ENCODE measurements at regions not wholly inside any gene's neighbourhood (a gene's known extent, or its start where the extent isn't known, plus 50 kb on each side); places are given as distances from the start of the nearest gene placed in this dataset.
"Not testable (repeated sequence)": the region's sequence is repeated elsewhere in the genome, so short reads cannot be mapped to it uniquely, and the experiment has no call there.

DNA sequence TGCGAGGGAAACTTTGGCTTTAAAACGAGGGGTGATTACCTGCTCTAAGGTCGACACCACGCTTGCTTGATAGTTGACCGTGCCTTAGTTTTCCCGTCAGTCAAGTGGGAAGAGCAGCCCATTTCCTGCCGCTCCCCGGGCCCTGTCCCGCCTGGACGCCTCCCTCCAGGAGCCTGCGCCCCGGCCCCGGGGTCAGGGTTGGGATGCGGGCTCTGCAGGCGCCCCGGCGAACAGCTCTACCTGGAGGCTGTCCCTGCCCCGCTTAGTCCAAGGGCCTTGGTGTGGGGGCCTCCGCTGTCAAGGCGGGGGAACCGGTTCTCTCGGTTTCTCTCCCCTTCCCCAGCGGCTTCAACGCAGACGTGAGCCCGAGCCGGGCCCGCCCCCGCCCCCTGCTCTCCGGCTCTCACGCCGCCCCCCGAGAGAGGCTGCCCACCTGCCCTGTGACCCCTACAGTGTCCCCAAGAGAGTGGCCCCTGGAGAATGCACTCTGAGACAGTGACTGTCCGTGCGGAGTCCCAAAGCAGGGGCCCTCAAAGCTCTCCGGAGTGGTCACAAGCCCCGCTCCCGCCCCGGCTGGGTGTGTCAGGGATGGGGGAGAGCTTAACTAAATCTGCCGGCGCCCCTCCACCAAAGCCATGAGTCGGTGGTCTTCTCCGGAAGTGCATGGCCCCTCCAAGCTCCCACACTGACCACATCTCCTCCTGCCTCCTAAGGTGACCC, 117.4 kb upstream of the SMURF2 start:
- peaks cover 20% of the 10 kb centered on the region for H3K27me3 Mint-ChIP-seq
- H3K9me3 Mint-ChIP-seq: no peaks in the 10 kb centered on the region
- no peak for DNase-seq
- no peaks in the 10 kb centered on the region for H3K36me3 Mint-ChIP-seq
- H3K27ac Mint-ChIP-seq: no peak overlapping the region
- H3K4me3 Mint-ChIP-seq: peak overlapping the region; percentile 22
- peaks cover 31% of the 10 kb centered on the region for H3K4me1 Mint-ChIP-seq

DNA sequence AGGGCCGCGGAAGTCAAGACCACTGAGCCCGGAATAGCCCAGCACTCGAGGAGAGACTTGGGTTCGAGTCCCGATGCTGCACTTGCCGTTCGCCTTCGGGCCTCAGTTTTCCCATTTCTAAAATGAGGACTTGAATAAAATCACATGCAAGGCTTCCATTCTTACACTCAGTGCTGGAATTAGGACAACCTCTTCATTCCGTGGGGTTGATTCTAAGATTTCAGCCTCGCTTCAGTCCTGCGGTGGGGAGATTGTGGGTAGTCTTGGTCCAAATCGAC, 116.9 kb upstream of the SMURF2 start:
- not testable (repeated sequence) for DNase-seq, H3K9me3 Mint-ChIP-seq, H3K27ac Mint-ChIP-seq, H3K36me3 Mint-ChIP-seq
- H3K27me3 Mint-ChIP-seq: peaks cover 20% of the 10 kb centered on the region
- peaks cover 31% of the 10 kb centered on the region for H3K4me1 Mint-ChIP-seq
- H3K4me3 Mint-ChIP-seq: peak overlapping the region; percentile 37

- Mint-ChIP-seq H3K4me1 (peaks cover 31% of the 10 kb centered on the region), H3K27ac (no peak overlapping the region), H3K36me3 (no peaks in the 10 kb centered on the region), H3K27me3 (peaks cover 20% of the 10 kb centered on the region), H3K4me3 (peak overlapping the region; percentile 48), H3K9me3 (no peaks in the 10 kb centered on the region)
- peak; percentile 57 for DNase-seq
Measured at GRCh38 chr17:64778240-64779097, 116.4 kb upstream of the SMURF2 start.

DNA sequence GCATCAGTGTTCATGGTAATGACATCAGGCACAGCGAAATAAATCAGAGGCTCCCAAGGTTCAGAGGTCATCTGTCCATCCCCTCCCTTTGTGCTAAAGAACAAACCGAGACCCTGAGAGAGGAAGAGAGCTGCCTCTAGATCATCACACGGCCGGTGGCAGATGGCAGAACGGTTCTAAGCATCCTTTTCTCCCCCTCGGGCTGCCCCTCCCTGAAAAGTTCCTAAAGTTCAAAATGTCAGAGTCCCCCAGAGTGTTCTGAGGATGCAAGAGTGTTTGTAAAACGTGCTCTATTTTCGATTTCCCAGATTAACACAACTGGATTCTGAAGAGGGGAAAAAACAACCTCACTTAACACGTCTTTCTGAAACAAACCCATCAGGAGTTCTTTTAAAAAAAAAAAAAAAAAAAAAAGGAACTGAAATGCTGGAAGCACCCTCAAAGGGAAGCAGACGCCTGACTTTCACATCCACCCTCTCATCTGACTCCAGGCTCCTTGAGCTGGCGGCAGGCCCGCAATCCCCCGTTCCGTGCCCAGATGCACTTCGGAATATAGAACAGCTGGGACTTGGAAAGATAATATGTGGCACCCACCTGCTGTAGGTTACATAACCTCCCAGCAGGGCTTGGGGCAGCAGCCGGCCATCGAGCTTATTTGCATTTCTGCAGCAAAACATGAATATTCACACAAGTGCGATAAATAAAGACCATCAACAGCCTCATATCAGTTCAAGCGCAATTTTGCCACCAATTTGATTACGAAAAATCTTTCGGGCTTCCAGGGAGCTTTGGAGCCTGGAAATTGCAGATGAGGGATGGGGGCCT, 115.5 kb upstream of the SMURF2 start:
- Mint-ChIP-seq H3K4me3 (peak overlapping the region; percentile 29), H3K9me3 (no peaks in the 10 kb centered on the region), H3K27ac (no peak overlapping the region), H3K4me1 (peaks cover 24% of the 10 kb centered on the region), H3K36me3 (no peaks in the 10 kb centered on the region), H3K27me3 (peaks cover 20% of the 10 kb centered on the region)
- DNase-seq: no peak

GRCh38 chr17:64776720-64777414, 114.8 kb upstream of the SMURF2 start:
- peaks cover 17% of the 10 kb centered on the region for H3K4me1 Mint-ChIP-seq
- peaks cover 20% of the 10 kb centered on the region for H3K27me3 Mint-ChIP-seq
- H3K36me3 Mint-ChIP-seq, H3K27ac Mint-ChIP-seq, H3K9me3 Mint-ChIP-seq: not testable (repeated sequence)
- H3K4me3 Mint-ChIP-seq: peak overlapping the region; percentile 41
- DNase-seq: peak; percentile 83

DNA sequence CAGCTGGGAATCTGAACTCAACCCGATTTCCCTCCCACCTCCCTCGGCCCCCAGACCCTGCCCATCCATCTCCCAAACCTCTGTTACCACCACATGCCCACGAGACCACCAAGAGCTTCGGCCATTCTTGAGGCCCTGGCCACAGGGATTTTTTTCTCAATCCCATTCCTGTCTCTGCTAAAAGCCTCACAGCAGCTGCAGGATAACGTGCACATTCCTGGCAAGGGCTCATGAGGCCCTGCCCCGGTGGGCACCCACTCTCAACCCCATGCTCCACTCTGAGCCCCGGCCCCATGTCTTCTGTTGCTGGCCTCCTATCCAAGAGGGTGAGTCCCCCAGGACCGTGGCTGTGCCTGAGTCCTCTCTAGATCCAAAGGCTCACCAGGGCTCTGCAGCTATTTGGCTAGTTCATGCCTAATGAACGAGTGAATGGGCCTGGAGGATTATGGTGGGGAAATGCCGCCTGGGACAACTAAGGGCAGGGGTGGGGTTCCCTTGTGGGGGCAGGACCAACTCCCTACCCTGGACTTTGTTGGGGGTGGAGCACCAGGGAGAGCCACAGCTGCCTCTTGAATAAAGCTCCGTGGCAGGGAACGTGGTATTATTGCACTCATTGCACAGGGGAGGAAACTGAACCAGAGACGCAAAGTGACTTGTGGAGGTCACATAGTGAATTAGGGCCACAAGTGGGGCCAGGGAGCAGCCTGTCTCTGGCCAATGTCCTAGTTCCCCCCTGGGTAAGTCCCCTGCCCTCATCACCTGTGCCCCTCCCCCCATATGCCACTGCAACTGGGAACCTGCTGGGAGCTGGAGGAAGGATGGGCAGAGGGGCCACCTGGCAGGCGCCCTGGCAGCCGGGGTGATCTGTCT, 113.8 kb upstream of the SMURF2 start:
- Mint-ChIP-seq H3K9me3 (no peaks in the 10 kb centered on the region), H3K27me3 (peaks cover 20% of the 10 kb centered on the region), H3K36me3 (no peaks in the 10 kb centered on the region), H3K4me3 (no peak overlapping the region), H3K4me1 (peaks cover 17% of the 10 kb centered on the region), H3K27ac (no peak overlapping the region)
- no peak for DNase-seq

DNA sequence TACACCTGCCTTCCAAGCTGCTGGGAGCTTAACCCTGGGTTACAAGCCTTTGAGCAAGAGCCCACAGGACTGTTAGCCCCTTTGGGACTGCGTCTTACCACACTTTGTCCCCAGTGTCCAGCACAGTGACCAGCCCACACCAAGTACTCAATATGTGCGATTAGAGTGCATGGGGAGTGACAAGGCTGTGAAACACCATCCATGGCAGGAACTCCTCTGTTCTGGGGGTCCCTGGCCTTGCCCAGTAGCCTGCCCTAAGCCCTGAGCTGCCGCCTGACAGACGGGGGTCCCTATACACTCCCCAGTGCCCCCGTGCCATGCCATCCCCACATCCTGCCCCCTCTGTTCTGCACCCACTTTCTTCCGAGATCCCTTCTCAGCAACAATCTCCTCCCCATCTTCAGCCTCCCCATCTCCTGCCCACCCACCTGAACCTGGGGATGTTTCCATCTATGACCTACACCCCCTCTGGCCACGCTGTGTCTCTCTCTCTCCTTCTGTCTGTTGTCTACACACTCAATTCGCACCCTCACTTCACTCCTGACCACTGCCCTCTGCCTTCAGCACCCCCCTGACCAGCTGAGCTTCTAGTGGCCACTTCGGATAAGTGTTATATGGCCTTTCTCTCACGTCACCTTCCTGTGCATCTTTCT, 112.9 kb upstream of the SMURF2 start:
- H3K4me3 Mint-ChIP-seq: no peak overlapping the region
- no peak for DNase-seq
- H3K9me3 Mint-ChIP-seq: no peaks in the 10 kb centered on the region
- no peak overlapping the region for H3K27ac Mint-ChIP-seq
- H3K4me1 Mint-ChIP-seq: peaks cover 15% of the 10 kb centered on the region
- H3K27me3 Mint-ChIP-seq: peaks cover 19% of the 10 kb centered on the region
- no peaks in the 10 kb centered on the region for H3K36me3 Mint-ChIP-seq

GRCh38 chr17:64773836-64774761, 112.0 kb upstream of the SMURF2 start:
- peaks cover 11% of the 10 kb centered on the region for H3K4me1 Mint-ChIP-seq
- H3K27me3 Mint-ChIP-seq: peaks cover 14% of the 10 kb centered on the region
- H3K36me3 Mint-ChIP-seq: no peaks in the 10 kb centered on the region
- no peak overlapping the region for H3K4me3 Mint-ChIP-seq
- no peaks in the 10 kb centered on the region for H3K9me3 Mint-ChIP-seq
- no peak for DNase-seq
- H3K27ac Mint-ChIP-seq: no peak overlapping the region

- Mint-ChIP-seq H3K4me3 (no peak overlapping the region), H3K27me3 (peaks cover 11% of the 10 kb centered on the region), H3K9me3 (no peaks in the 10 kb centered on the region), H3K36me3 (no peaks in the 10 kb centered on the region), H3K27ac (no peak overlapping the region), H3K4me1 (peaks cover 8% of the 10 kb centered on the region)
- DNase-seq: no peak
Measured at GRCh38 chr17:64773386-64773835, 111.3 kb upstream of the SMURF2 start.

- Mint-ChIP-seq H3K4me3 (no peak overlapping the region), H3K36me3 (no peaks in the 10 kb centered on the region), H3K27me3 (peaks cover 9% of the 10 kb centered on the region), H3K4me1 (peaks cover 8% of the 10 kb centered on the region), H3K27ac (no peak overlapping the region), H3K9me3 (no peaks in the 10 kb centered on the region)
- DNase-seq: no peak
Measured at GRCh38 chr17:64772845-64773299, 110.8 kb upstream of the SMURF2 start.

DNA sequence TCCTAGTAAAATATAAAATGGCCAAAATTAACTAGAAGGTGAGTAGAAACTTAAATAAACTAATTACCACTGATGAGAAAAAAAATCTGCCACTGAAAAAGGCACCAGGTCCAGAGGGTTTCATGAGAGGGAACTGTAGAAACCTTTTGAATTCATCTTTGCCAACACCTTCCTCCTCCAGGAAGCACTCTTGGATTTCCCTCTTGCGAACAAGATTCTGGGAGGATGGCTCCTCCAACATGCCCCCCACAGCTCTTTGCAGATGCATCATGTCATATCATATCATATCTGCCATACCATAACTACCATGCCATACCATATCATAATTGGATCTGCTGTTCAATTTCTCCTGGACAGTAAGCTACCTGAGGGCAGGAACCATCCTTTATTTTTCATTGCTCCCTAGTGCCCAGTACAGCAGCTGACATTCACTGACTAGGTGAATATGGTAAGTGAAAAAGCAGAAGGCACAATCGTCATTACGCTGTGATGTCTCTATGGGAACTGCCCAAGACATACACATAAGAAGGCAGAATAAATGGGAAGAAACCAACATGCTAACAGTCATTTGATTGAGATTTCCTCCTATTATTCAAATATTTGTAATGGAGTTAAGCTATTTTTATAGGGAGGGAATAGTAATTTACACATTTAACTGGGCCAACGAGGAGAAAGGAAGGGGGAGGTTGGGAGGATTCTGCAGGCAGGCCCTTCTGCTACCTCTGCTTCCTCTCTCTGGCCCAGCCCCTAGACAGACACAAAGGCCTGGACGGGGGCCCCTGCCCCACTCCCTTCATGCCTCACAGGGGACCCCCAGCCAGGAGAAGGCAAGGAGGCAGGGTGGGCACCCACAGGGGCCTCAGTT, 110.1 kb upstream of the SMURF2 start:
- H3K27me3 Mint-ChIP-seq: peaks cover 2% of the 10 kb centered on the region
- no peaks in the 10 kb centered on the region for H3K36me3 Mint-ChIP-seq
- H3K4me1 Mint-ChIP-seq: peaks cover 2% of the 10 kb centered on the region
- DNase-seq: no peak
- H3K4me3 Mint-ChIP-seq: no peak overlapping the region
- no peaks in the 10 kb centered on the region for H3K9me3 Mint-ChIP-seq
- H3K27ac Mint-ChIP-seq: no peak overlapping the region

- Mint-ChIP-seq H3K4me3 (no peak overlapping the region), H3K27ac (no peak overlapping the region), H3K9me3 (no peaks in the 10 kb centered on the region), H3K36me3 (no peaks in the 10 kb centered on the region), H3K27me3 (no peaks in the 10 kb centered on the region), H3K4me1 (no peaks in the 10 kb centered on the region)
- DNase-seq: no peak
Measured at GRCh38 chr17:64769712-64770111, 107.6 kb upstream of the SMURF2 start.
